Tibial nerve (tissue), 3 donors: ENCODE measurements at regions not wholly inside any gene's neighbourhood (a gene's known extent, or its start where the extent isn't known, plus 50 kb on each side); places are given as distances from the start of the nearest gene placed in this dataset.

Experiments
- POLR2A ChIP-seq, 2 donors: fragments of 450-650 bp; IDR thresholded peaks; one replicate each; pipeline ENCODE4 v1.6.1; 2017; ENCODE audit warnings: antibody characterized with exemption in 2 of 2, mild to moderate bottlenecking in 2 of 2, moderate library complexity in 2 of 2
- TF ChIP-seq, protein P1 (sequence below), 5 experiments: fragments of 200-600 bp in 3 of 5; fragments of 450-650 bp in 2 of 5; sonication (generic) in 3 of 5; IDR thresholded peaks; one replicate each; pipeline ENCODE4 v1.5.1; 2016 to 2019; ENCODE audit warnings: antibody characterized with exemption in 5 of 5, mild to moderate bottlenecking in 3 of 5, moderate library complexity in 2 of 5

DNA sequence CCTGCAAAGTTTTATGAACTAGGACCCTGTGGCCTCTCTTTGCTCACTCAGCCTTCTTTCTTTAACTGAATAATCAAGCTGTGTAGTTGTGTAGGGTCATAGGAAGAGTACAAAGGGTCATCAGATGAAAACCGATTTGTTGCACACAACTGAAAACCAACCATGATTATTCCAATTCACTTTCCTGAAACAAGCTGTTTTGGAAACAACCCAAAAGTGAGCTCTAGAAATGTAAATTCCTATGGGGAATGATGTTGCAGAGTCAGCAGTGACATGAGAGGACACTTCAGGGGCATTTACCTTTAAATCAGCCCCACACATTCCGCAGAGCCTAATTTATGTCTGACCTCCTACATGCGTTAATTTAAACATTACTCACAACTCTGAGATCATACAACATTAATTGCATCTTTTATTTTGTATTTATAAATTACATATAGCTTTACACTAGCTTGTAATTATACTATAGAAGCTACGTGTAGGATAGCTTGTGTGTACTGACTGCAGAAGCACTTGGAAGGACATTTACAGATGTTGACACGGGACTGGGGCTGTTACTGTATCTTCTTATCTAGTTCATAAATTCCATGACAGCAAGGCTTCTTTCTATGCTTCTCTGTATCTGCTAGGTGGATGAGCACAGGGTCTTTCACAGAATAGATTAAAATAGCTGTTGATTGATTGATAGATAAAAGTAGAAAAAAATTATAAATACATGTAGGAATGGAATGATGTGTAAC lies 139.9 kb upstream of the AKR1E2 start:
- TF ChIP-seq, protein P1, sequence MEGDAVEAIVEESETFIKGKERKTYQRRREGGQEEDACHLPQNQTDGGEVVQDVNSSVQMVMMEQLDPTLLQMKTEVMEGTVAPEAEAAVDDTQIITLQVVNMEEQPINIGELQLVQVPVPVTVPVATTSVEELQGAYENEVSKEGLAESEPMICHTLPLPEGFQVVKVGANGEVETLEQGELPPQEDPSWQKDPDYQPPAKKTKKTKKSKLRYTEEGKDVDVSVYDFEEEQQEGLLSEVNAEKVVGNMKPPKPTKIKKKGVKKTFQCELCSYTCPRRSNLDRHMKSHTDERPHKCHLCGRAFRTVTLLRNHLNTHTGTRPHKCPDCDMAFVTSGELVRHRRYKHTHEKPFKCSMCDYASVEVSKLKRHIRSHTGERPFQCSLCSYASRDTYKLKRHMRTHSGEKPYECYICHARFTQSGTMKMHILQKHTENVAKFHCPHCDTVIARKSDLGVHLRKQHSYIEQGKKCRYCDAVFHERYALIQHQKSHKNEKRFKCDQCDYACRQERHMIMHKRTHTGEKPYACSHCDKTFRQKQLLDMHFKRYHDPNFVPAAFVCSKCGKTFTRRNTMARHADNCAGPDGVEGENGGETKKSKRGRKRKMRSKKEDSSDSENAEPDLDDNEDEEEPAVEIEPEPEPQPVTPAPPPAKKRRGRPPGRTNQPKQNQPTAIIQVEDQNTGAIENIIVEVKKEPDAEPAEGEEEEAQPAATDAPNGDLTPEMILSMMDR (IDR thresholded peaks at IDR 0.05) = no peak
- TF ChIP-seq POLR2A (IDR thresholded peaks at IDR 0.05) = no peak
